Epithelial cell of esophagus (primary cell): ENCODE measurements at regions not wholly inside any gene's neighbourhood (a gene's known extent, or its start where the extent isn't known, plus 50 kb on each side); places are given as distances from the start of the nearest gene placed in this dataset.

ENCODE experiments used
- DNase-seq: peaks from one replicate; pipeline ENCODE4 v3.0.0; 2010; ENCODE audit warnings: low read depth
- H3K4me3 ChIP-seq: 2 replicates; pipeline ENCODE4 v1.5.1; 2011; ENCODE audit warnings: mild to moderate bottlenecking, low read length, control low read depth
- CTCF ChIP-seq: IDR thresholded peaks from 2 replicates; pipeline ENCODE4 v1.5.1; 2011; ENCODE audit warnings: low read depth, mild to moderate bottlenecking, low read length, control low read depth, inconsistent platforms; ENCODE audit not compliant: insufficient read depth; ENCODE audit errors: missing control alignments

GRCh38 chr20:56957737-56958553, 308.5 kb downstream of the BMP7 start:
- no peak overlapping the region for H3K4me3 ChIP-seq
- no peak for DNase-seq
- no peak for TF ChIP-seq CTCF

GRCh38 chr20:56964901-56965300, 301.5 kb downstream of the BMP7 start:
- no peak for TF ChIP-seq CTCF
- no peak for DNase-seq
- no peak overlapping the region for H3K4me3 ChIP-seq

GRCh38 chr20:56967916-56968315, 298.5 kb downstream of the BMP7 start:
- TF ChIP-seq CTCF = no peak
- no peak for DNase-seq
- H3K4me3 ChIP-seq = no peak overlapping the region

- no peak for TF ChIP-seq CTCF
- H3K4me3 ChIP-seq = no peak overlapping the region
- DNase-seq = no peak
These were observed 297.9 kb downstream of the BMP7 start for GRCh38 chr20:56968376-56969048.

GRCh38 chr20:56974499-56975250, 291.8 kb downstream of the BMP7 start:
- DNase-seq = peak; percentile 77
- TF ChIP-seq CTCF = peak; percentile 83
- no peak overlapping the region for H3K4me3 ChIP-seq

GRCh38 chr20:56975838-56976237, 290.6 kb downstream of the BMP7 start:
- DNase-seq = no peak
- no peak for TF ChIP-seq CTCF
- no peak overlapping the region for H3K4me3 ChIP-seq
